ENCODE measurements at regions not wholly inside any gene's neighbourhood (a gene's known extent, or its start where the extent isn't known, plus 50 kb on each side); places are given as distances from the start of the nearest gene placed in this dataset.
A peak's percentile ranks its signal among the peaks of the same experiment; 100 is the strongest.

DNA sequence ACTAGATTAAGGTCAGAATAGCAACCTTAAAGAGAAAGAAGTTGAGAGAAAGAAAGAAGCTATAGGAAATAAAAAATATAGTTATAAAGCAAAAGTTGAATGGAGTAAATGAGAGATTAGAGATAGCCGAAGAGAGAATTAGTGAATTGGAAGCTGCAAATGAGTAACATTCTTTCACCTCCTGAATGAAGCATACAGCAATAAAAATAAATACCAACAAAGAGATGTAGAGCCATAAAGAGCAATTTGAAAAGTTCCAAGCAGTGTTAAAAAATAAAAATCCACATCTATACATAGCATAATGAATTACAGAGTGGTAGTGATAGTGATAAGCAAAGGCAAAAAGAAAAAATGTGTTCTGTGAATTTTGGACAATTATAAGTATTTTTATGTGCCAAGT, 177.9 kb downstream of the VRK1 start:
- Mint-ChIP-seq H3K36me3 (peaks cover 3% of the 10 kb centered on the region), H3K27me3 (peaks cover 9% of the 10 kb centered on the region in 2 donors), H3K27ac (no peak overlapping the region), H3K9me3 (peaks cover 3 to 29% (median 17%) of the 10 kb centered on the region in 3 donors), H3K4me3 (no peak overlapping the region), H3K4me1 (peaks cover 0 to 7% (median 2%) of the 10 kb centered on the region in 3 donors)
- Histone ChIP-seq H3K27ac (ENCODE audit: low read length) (no peak overlapping the region), H3K4me1 (ENCODE audit: control insufficient read depth in 1 of 2, extremely low read depth in 1 of 2, insufficient read depth in 2 of 2, low read length in 2 of 2) (no peaks in the 10 kb centered on the region), H3K27me3 (replicated peaks in 1 of 2; ENCODE audit: control insufficient read depth in 2 of 2, extremely low read depth in 1 of 2, insufficient read depth in 2 of 2, low read length in 1 of 2) (peaks cover 5 to 7% of the 10 kb centered on the region in 2 experiments), H3K9me3 (peaks cover 10% of the 10 kb centered on the region), H3K36me3 (ENCODE audit: control insufficient read depth in 2 of 2, extremely low read depth in 1 of 2, insufficient read depth in 1 of 2, low read length in 1 of 2) (no peaks in the 10 kb centered on the region), H3K4me3 (ENCODE audit: control insufficient read depth in 1 of 2, extremely low read depth in 1 of 2, low read length in 1 of 2) (no peak overlapping the region)
- no peak for DNase-seq
- ChIA-PET CTCF (interaction anchor here in 1 of 2 donors (1.1 kb wide), 1 partner anchor 261 kb away, joined by 3 read pairs; no protein-coding TSS in a partner anchor), POLR2A (interaction anchor here in 1 of 2 donors (0.6 kb wide), 1 partner anchor 13 kb away, joined by 3 read pairs; no protein-coding TSS in a partner anchor)
- no peak for ATAC-seq (replicated peaks in 1 of 4)
- WGBS (ENCODE audit: insufficient coverage), result no CpG with 5 or more reads among the region's 1 CpG

DNA sequence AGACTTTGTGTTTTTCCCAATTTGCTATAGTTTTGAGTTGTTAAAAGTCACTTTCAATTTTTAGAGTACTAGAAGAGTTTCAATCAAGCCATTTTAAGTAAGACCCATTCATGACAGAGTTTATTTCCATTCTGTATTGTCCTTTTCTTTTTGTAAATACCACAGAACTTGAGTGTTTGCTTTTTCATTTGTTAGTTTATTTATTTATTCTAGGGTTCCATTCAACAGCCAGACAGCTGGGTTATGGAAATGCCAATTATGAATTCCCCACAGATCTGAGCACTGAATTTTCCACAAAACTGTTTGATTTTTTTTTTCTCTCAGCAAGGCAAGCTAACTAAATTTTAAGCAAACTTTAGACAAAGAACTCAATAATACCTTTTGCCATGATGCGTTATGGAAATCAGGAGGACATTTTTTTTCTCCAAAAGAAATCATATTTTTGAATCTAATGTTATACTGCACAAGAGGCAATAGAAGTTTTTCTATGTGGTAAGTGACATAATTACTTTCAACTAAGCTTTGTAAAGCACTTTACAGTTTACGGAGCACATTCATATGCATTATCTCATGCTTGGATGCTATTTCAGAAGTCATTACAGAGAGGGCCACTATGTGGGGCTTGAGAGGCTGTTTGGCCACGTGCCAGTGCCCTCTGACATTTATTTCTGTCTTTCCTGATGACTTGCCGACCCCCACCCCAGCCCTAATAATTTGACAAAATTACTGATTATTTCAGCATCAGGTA, 181.5 kb downstream of the VRK1 start:
- Mint-ChIP-seq H3K4me1 (peaks cover 0 to 7% (median 2%) of the 10 kb centered on the region in 3 donors), H3K4me3 (no peak overlapping the region), H3K27me3 (peaks cover 9 to 15% of the 10 kb centered on the region in 2 donors), H3K27ac (no peak overlapping the region), H3K9me3 (peaks cover 3 to 30% (median 15%) of the 10 kb centered on the region in 3 donors), H3K36me3 (peaks cover 7% of the 10 kb centered on the region)
- Histone ChIP-seq H3K36me3 (ENCODE audit: control insufficient read depth in 2 of 2, extremely low read depth in 1 of 2, insufficient read depth in 1 of 2, low read length in 1 of 2) (no peaks in the 10 kb centered on the region), H3K27me3 (replicated peaks in 1 of 2; ENCODE audit: control insufficient read depth in 2 of 2, extremely low read depth in 1 of 2, insufficient read depth in 2 of 2, low read length in 1 of 2) (peaks cover 7 to 10% of the 10 kb centered on the region in 2 experiments), H3K4me3 (ENCODE audit: control insufficient read depth in 1 of 2, extremely low read depth in 1 of 2, low read length in 1 of 2) (no peak overlapping the region), H3K9me3 (peaks cover 10% of the 10 kb centered on the region), H3K4me1 (ENCODE audit: control insufficient read depth in 1 of 2, extremely low read depth in 1 of 2, insufficient read depth in 2 of 2, low read length in 2 of 2) (no peaks in the 10 kb centered on the region), H3K27ac (ENCODE audit: low read length) (no peak overlapping the region)
- WGBS (ENCODE audit: insufficient coverage), result no CpG with 5 or more reads among the region's 4 CpGs
- CTCF ChIA-PET, result no interaction called here
- POLR2A ChIA-PET, result no interaction called here
- ATAC-seq (replicated peaks in 1 of 4), result no peak
- DNase-seq, result no peak

DNA sequence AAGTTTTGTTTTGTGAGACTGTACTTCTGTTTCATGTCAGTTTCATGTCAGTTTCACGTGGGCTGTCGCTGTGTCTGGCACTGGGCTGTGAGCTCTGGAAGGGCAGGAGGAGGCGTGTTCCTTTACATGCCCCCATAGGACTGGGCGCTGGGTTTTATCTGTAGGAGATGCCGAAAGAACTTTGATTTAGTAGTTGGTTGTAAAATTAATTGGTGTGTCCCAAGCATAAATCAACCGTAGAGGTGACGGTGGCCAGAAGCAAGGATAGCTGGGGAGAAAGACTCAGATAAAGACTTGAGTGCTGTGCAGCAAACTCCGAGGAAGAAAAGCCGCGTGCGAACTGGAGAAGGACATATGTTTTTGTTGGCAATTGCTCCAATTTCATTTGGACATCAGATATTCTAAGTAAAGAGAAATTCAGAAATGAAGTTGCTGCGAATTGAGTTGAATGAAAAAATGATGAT, 182.5 kb downstream of the VRK1 start:
- Histone ChIP-seq H3K4me3 (ENCODE audit: control insufficient read depth in 1 of 2, extremely low read depth in 1 of 2, low read length in 1 of 2) (no peak overlapping the region), H3K27ac (ENCODE audit: low read length) (no peak overlapping the region), H3K4me1 (ENCODE audit: control insufficient read depth in 1 of 2, extremely low read depth in 1 of 2, insufficient read depth in 2 of 2, low read length in 2 of 2) (no peaks in the 10 kb centered on the region), H3K27me3 (replicated peaks in 1 of 2; ENCODE audit: control insufficient read depth in 2 of 2, extremely low read depth in 1 of 2, insufficient read depth in 2 of 2, low read length in 1 of 2) (peaks cover 7 to 10% of the 10 kb centered on the region in 2 experiments), H3K9me3 (peaks cover 10% of the 10 kb centered on the region), H3K36me3 (ENCODE audit: control insufficient read depth in 2 of 2, extremely low read depth in 1 of 2, insufficient read depth in 1 of 2, low read length in 1 of 2) (no peaks in the 10 kb centered on the region)
- POLR2A ChIA-PET, result no interaction called here
- ATAC-seq (replicated peaks in 1 of 4) (no peak), DNase-seq (no peak)
- H3K27me3 Mint-ChIP-seq, result peaks cover 9 to 18% of the 10 kb centered on the region in 2 donors
- 68% methylated on average over 8 of the region's 12 CpGs for WGBS (ENCODE audit: insufficient coverage)
- peaks cover 0 to 7% (median 3%) of the 10 kb centered on the region in 3 donors for H3K4me1 Mint-ChIP-seq
- no peak overlapping the region for H3K4me3 Mint-ChIP-seq
- CTCF ChIA-PET, result no interaction called here
- H3K36me3 Mint-ChIP-seq, result peaks cover 9% of the 10 kb centered on the region
- peaks cover 0 to 24% (median 10%) of the 10 kb centered on the region in 3 donors for H3K9me3 Mint-ChIP-seq
- no peak overlapping the region for H3K27ac Mint-ChIP-seq

DNA sequence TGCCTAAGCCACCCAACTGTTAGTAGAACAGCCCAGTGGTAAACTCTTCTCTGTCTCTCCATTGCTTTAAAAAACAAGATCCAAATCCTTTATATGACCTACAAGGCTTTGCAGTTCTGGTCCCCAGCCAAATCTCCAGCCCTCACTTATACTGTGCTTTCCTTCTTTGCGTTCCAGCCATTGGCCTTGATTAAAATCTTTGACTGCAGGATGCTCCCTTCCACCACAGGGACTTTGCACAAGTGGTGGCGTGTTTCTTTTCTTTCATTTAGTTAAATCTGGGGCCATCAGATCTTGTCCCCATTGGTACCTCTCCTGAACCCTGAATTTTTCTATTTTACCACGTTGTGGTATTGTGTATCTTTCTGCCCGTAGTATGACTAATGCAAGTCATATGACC, 183.7 kb downstream of the VRK1 start:
- Mint-ChIP-seq H3K4me1 (peaks cover 4 to 14% (median 11%) of the 10 kb centered on the region in 3 donors), H3K36me3 (peaks cover 6% of the 10 kb centered on the region), H3K27me3 (peaks cover 7 to 18% of the 10 kb centered on the region in 2 donors), H3K9me3 (peaks cover 0 to 13% (median 0%) of the 10 kb centered on the region in 3 donors), H3K4me3 (no peak overlapping the region), H3K27ac (no peak overlapping the region)
- H3K36me3 ChIP-seq (ENCODE audit: control insufficient read depth in 2 of 2, extremely low read depth in 1 of 2, insufficient read depth in 1 of 2, low read length in 1 of 2), result no peaks in the 10 kb centered on the region
- H3K4me3 ChIP-seq (ENCODE audit: control insufficient read depth in 1 of 2, extremely low read depth in 1 of 2, low read length in 1 of 2), result no peak overlapping the region
- peaks cover 2% of the 10 kb centered on the region for H3K9me3 ChIP-seq
- no peaks in the 10 kb centered on the region for H3K4me1 ChIP-seq (ENCODE audit: control insufficient read depth in 1 of 2, extremely low read depth in 1 of 2, insufficient read depth in 2 of 2, low read length in 2 of 2)
- 87% methylated on average over 3 of the region's 4 CpGs for WGBS (ENCODE audit: insufficient coverage)
- H3K27ac ChIP-seq (ENCODE audit: low read length), result no peak overlapping the region
- no peak for DNase-seq
- ATAC-seq (replicated peaks in 1 of 4), result no peak
- CTCF ChIA-PET, result no interaction called here
- POLR2A ChIA-PET, result no interaction called here
- peaks cover 9 to 10% of the 10 kb centered on the region in 2 experiments for H3K27me3 ChIP-seq (replicated peaks in 1 of 2; ENCODE audit: control insufficient read depth in 2 of 2, extremely low read depth in 1 of 2, insufficient read depth in 2 of 2, low read length in 1 of 2)

DNA sequence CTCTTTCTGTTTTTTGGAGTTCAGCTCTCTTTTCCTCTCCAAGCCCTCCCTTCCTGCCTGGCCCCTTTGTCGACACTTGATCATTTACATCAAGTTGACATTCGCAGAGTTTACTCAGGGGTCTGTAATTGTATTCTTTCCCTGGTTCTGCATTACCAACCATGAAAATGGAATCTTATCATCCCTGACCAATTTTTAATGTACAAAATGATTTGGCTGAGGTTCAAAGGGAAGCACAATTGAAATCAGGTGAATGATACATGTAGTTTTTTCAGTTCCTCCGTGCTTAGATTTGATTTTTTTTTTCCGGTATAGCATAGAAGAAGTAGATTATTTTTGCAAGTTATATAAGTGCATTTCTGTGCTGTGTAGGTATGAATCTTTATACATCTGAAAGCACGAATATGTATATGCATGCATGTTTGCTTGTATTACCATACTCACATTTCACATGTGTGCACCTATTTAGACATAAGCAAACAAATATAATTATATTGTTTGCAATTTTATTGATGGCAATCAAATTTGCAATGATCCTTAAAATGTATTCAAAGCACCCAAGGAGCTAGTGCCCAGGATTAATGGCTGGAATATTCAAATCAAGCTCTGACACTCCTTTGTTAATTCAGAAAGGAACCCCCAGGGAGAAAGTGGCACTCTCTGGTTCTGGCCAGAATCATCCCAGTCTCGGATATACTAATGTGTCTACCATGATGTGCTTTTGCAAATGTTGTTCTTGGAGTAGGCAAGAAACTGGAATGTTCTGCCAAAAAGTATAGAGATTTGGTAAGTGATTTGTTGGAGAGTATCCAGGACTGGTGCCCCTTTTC, 189.3 kb downstream of the VRK1 start:
- Histone ChIP-seq H3K9me3 (no peaks in the 10 kb centered on the region), H3K36me3 (ENCODE audit: control insufficient read depth in 2 of 2, extremely low read depth in 1 of 2, insufficient read depth in 1 of 2, low read length in 1 of 2) (no peaks in the 10 kb centered on the region), H3K27ac (ENCODE audit: low read length) (peak overlapping the region; percentile 46), H3K27me3 (replicated peaks in 1 of 2; ENCODE audit: control insufficient read depth in 2 of 2, extremely low read depth in 1 of 2, insufficient read depth in 2 of 2, low read length in 1 of 2) (peaks cover 2 to 3% of the 10 kb centered on the region in 2 experiments), H3K4me1 (ENCODE audit: control insufficient read depth in 1 of 2, extremely low read depth in 1 of 2, insufficient read depth in 2 of 2, low read length in 2 of 2) (peaks cover 10 to 15% of the 10 kb centered on the region in 2 experiments), H3K4me3 (ENCODE audit: control insufficient read depth in 1 of 2, extremely low read depth in 1 of 2, low read length in 1 of 2) (no peak overlapping the region)
- ChIA-PET POLR2A (no interaction called here), CTCF (no interaction called here)
- ATAC-seq (replicated peaks in 1 of 4) (no peak), DNase-seq (no peak)
- Mint-ChIP-seq H3K27me3 (peaks cover 0 to 3% of the 10 kb centered on the region in 2 donors), H3K27ac (peak overlapping the region; percentile 84 to 93), H3K36me3 (peaks cover 2% of the 10 kb centered on the region), H3K4me3 (peak overlapping the region in 1 of 3 donors; percentile 56), H3K4me1 (peaks cover 33 to 39% (median 34%) of the 10 kb centered on the region in 3 donors), H3K9me3 (peaks cover 0 to 13% (median 7%) of the 10 kb centered on the region in 3 donors)
- 80% methylated on average over 2 of the region's 6 CpGs for WGBS (ENCODE audit: insufficient coverage)

DNA sequence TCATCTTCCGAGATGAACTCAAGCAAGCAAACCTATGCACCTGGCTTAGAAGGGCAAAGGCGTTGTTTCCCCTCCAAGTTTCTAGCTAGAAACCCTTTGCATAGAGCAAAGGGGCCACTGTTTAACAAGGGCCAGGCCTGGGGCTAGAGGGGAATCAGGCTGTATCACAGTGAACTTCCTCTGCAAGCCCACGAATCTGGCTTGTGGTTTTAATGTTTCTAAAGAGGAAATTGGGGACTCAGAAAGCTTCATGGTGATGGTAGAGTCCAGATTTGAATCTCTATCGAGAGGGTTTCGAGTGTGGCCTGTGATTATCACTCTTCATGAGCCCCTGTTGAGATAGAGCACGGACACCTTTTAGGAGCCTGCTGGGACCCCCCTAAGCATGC, 189.9 kb downstream of the VRK1 start:
- Histone ChIP-seq H3K36me3 (ENCODE audit: control insufficient read depth in 2 of 2, extremely low read depth in 1 of 2, insufficient read depth in 1 of 2, low read length in 1 of 2) (no peaks in the 10 kb centered on the region), H3K27ac (ENCODE audit: low read length) (peak overlapping the region; percentile 46), H3K4me3 (ENCODE audit: control insufficient read depth in 1 of 2, extremely low read depth in 1 of 2, low read length in 1 of 2) (no peak overlapping the region), H3K9me3 (no peaks in the 10 kb centered on the region), H3K4me1 (ENCODE audit: control insufficient read depth in 1 of 2, extremely low read depth in 1 of 2, insufficient read depth in 2 of 2, low read length in 2 of 2) (peaks cover 10 to 15% of the 10 kb centered on the region in 2 experiments), H3K27me3 (replicated peaks in 1 of 2; ENCODE audit: control insufficient read depth in 2 of 2, extremely low read depth in 1 of 2, insufficient read depth in 2 of 2, low read length in 1 of 2) (peaks cover 0 to 2% of the 10 kb centered on the region in 2 experiments)
- WGBS (ENCODE audit: insufficient coverage), result 46% methylated on average over 3 of the region's 6 CpGs
- ATAC-seq (replicated peaks in 1 of 4) (peak in 3 of 4 experiments; percentile 42 to 90 (median 77)), DNase-seq (peak in 3 of 35 experiments; percentile 8 to 22 (median 22))
- POLR2A ChIA-PET, result no interaction called here
- H3K27me3 Mint-ChIP-seq, result peaks cover 0 to 3% of the 10 kb centered on the region in 2 donors
- H3K4me3 Mint-ChIP-seq, result peak overlapping the region in 2 of 3 donors; percentile 7 to 56
- peaks cover 0 to 8% (median 7%) of the 10 kb centered on the region in 3 donors for H3K9me3 Mint-ChIP-seq
- H3K4me1 Mint-ChIP-seq, result peaks cover 33 to 39% (median 34%) of the 10 kb centered on the region in 3 donors
- peaks cover 2% of the 10 kb centered on the region for H3K36me3 Mint-ChIP-seq
- CTCF ChIA-PET, result no interaction called here
- peak overlapping the region; percentile 84 to 93 for H3K27ac Mint-ChIP-seq
